ENCODE measurements at regions not wholly inside any gene's neighbourhood (a gene's known extent, or its start where the extent isn't known, plus 50 kb on each side); places are given as distances from the start of the nearest gene placed in this dataset.

DNA sequence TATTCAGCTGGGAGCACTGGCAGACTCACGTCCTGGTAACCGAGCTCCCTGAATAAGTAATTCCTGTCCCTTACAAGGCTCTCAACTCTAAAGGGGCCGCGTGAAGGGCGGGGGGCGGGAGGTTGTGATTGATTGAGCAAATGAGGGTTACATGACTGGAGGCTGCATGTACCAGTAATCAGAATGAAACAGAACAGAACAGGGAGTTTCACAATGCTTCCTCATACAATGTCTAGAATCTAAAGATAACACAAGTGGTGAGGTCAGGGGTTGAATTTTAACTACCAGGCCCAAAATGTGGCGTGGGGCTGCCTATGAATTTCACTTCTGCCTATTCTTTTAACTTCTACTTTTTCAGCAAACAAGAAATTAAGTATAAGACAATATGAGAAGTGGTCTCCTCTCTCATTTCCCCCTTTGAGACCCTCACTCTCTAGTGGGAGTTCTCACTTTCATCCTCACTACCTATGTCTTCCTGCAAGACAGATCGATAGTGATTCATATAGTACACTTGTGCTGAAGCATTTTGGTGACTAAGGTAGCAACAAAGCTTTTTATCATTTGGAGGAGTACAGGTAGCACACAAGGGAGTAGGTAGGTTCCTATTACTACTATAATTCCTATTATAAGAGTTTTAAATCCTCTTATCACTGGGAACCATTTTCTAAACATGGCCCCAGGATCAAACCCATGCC is 239.8 kb downstream of the KTN1 start:
- H3K27ac ChIP-seq (ENCODE audit: insufficient read depth, low read length) = no peak overlapping the region
- no peak overlapping the region for H3K9ac ChIP-seq (ENCODE audit: insufficient read depth, low read length)
- H3K4me1 ChIP-seq (ENCODE audit: control insufficient read depth, extremely low read depth, insufficient read depth, low read length) = no peaks in the 10 kb centered on the region
- no peak overlapping the region for H3K4me2 ChIP-seq (ENCODE audit: extremely low read depth, insufficient read depth, low read length)
- no peaks in the 10 kb centered on the region for H3K36me3 ChIP-seq (ENCODE audit: control insufficient read depth, insufficient read depth, low read length)
- no peaks in the 10 kb centered on the region for H3K79me2 ChIP-seq (ENCODE audit: control insufficient read depth, insufficient read depth, low read length)
- DNase-seq (ENCODE audit: low read depth in 2 of 2) = no peak
- no peaks in the 10 kb centered on the region for H4K20me1 ChIP-seq (ENCODE audit: control insufficient read depth, extremely low read depth, insufficient read depth, low read length)
- H2AFZ ChIP-seq (ENCODE audit: low read length) = no peak overlapping the region
- peaks cover 3% of the 10 kb centered on the region for H3K27me3 ChIP-seq (ENCODE audit: control insufficient read depth, insufficient read depth, low read length)
- no peaks in the 10 kb centered on the region for H3K9me3 ChIP-seq (ENCODE audit: control insufficient read depth, insufficient read depth, low read depth, low read length)
- H3K4me3 ChIP-seq (replicated peaks in 1 of 4; ENCODE audit: control extremely low read depth in 1 of 4, insufficient read depth in 1 of 4, low read depth in 3 of 4, low read length in 4 of 4) = no peak overlapping the region
- TF ChIP-seq EZH2 (IDR thresholded peaks at IDR 0.05; ENCODE audit: low read length, missing control alignments) (no peak), CTCF (conservative IDR thresholded peaks at IDR 0.05 in 1 of 2, IDR thresholded peaks at IDR 0.05 in 1 of 2; ENCODE audit: low read depth in 1 of 2, low read length in 2 of 2) (no peak)

- H2AFZ ChIP-seq (ENCODE audit: low read length) = no peak overlapping the region
- no peaks in the 10 kb centered on the region for H4K20me1 ChIP-seq (ENCODE audit: control insufficient read depth, extremely low read depth, insufficient read depth, low read length)
- no peaks in the 10 kb centered on the region for H3K4me1 ChIP-seq (ENCODE audit: control insufficient read depth, extremely low read depth, insufficient read depth, low read length)
- H3K27ac ChIP-seq (ENCODE audit: insufficient read depth, low read length) = no peak overlapping the region
- no peak for DNase-seq (ENCODE audit: low read depth in 2 of 2)
- H3K9ac ChIP-seq (ENCODE audit: insufficient read depth, low read length) = no peak overlapping the region
- no peak overlapping the region for H3K4me3 ChIP-seq (replicated peaks in 1 of 4; ENCODE audit: control extremely low read depth in 1 of 4, insufficient read depth in 1 of 4, low read depth in 3 of 4, low read length in 4 of 4)
- no peak overlapping the region for H3K4me2 ChIP-seq (ENCODE audit: extremely low read depth, insufficient read depth, low read length)
- no peaks in the 10 kb centered on the region for H3K9me3 ChIP-seq (ENCODE audit: control insufficient read depth, insufficient read depth, low read depth, low read length)
- H3K27me3 ChIP-seq (ENCODE audit: control insufficient read depth, insufficient read depth, low read length) = peaks cover 3% of the 10 kb centered on the region
- TF ChIP-seq CTCF (conservative IDR thresholded peaks at IDR 0.05 in 1 of 2, IDR thresholded peaks at IDR 0.05 in 1 of 2; ENCODE audit: low read depth in 1 of 2, low read length in 2 of 2) (no peak), EZH2 (IDR thresholded peaks at IDR 0.05; ENCODE audit: low read length, missing control alignments) (no peak)
- no peaks in the 10 kb centered on the region for H3K79me2 ChIP-seq (ENCODE audit: control insufficient read depth, insufficient read depth, low read length)
- H3K36me3 ChIP-seq (ENCODE audit: control insufficient read depth, insufficient read depth, low read length) = no peaks in the 10 kb centered on the region
Measured at GRCh38 chr14:55822906-55823305, 242.9 kb downstream of the KTN1 start.

- Histone ChIP-seq H3K9me3 (ENCODE audit: control insufficient read depth, insufficient read depth, low read depth, low read length) (no peaks in the 10 kb centered on the region), H3K4me2 (ENCODE audit: extremely low read depth, insufficient read depth, low read length) (no peak overlapping the region), H3K27ac (ENCODE audit: insufficient read depth, low read length) (no peak overlapping the region)
Measured at GRCh38 chr14:55832122-55832911, 252.3 kb downstream of the KTN1 start.

More at GRCh38 chr14:55832122-55832911, 252.3 kb downstream of the KTN1 start:
- Histone ChIP-seq H3K9ac (ENCODE audit: insufficient read depth, low read length) (no peak overlapping the region), H3K79me2 (ENCODE audit: control insufficient read depth, insufficient read depth, low read length) (no peaks in the 10 kb centered on the region), H3K4me1 (ENCODE audit: control insufficient read depth, extremely low read depth, insufficient read depth, low read length) (peaks cover 3% of the 10 kb centered on the region), H3K27me3 (ENCODE audit: control insufficient read depth, insufficient read depth, low read length) (no peaks in the 10 kb centered on the region), H2AFZ (ENCODE audit: low read length) (no peak overlapping the region), H3K36me3 (ENCODE audit: control insufficient read depth, insufficient read depth, low read length) (no peaks in the 10 kb centered on the region), H3K4me3 (replicated peaks in 1 of 4; ENCODE audit: control extremely low read depth in 1 of 4, insufficient read depth in 1 of 4, low read depth in 3 of 4, low read length in 4 of 4) (no peak overlapping the region), H4K20me1 (ENCODE audit: control insufficient read depth, extremely low read depth, insufficient read depth, low read length) (no peaks in the 10 kb centered on the region)
- TF ChIP-seq EZH2 (IDR thresholded peaks at IDR 0.05; ENCODE audit: low read length, missing control alignments) = no peak
- peak in 1 of 2 donors; percentile 0 for TF ChIP-seq CTCF (conservative IDR thresholded peaks at IDR 0.05 in 1 of 2, IDR thresholded peaks at IDR 0.05 in 1 of 2; ENCODE audit: low read depth in 1 of 2, low read length in 2 of 2)
- DNase-seq (ENCODE audit: low read depth in 2 of 2) = peak in 1 of 2 donors; percentile 33
